MV-4-11 (cell line): ENCODE measurements at regions not wholly inside any gene's neighbourhood (a gene's known extent, or its start where the extent isn't known, plus 50 kb on each side); places are given as distances from the start of the nearest gene placed in this dataset.

ENCODE experiments used
- DNase-seq: peaks from one replicate; lab custom pipeline; 2025; lab: John Stamatoyannopoulos, UW

DNA sequence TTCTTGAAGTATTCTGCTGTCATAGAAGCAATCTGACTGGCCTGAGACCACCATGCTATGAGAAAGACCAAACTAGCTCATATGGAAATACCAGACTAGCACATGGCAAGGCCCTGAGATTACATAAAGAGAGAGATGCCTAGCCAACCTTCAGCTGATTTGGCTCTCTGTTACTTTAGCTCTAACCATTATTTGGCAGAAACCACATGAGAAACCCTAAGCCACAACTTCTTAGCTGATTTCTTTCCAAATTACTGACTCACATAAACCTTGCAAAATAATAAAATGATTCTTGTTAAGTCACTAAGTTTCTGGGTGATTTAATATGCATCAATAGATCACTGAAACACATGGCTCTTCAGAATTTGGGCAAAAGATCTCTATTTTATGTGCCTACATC is 295.0 kb upstream of the ZNF521 start:
- no peak for DNase-seq

DNA sequence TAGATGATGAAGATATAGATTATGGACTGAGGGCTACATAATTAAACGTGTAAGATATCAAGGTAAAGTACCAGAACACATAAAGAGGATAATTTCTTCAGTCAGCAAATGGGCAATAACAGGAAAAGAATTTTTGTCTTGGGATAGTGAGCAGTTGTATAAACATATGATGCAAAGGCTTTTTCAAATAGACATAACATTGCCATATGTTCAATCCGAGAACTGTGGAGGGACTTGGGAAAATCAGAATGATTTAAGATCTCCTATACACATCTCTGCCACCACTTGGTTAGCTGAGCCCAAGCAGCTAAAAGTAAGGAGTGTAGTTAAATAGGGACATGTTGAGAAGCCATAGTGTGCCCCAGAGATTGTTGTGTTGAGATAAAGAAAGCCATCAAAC is 287.6 kb upstream of the ZNF521 start:
- DNase-seq = no peak

DNA sequence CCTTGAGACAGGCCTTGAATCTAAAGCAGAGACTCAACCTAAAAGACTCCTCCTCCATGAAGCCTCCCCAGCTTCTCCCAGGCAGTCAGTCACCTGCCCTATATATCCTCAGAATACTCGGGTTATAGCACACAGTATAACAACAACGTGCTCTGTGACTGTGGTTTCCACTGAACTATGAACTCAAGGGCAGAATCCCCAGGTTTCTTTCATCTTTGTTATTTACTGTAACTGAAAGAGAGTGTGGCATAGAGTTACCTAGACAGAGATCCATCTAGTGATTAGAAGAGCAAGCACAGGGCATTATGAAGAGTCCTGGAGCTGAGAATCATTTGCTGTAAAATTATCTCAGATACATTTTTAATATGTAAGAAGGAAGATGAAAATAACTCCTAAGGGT is 281.6 kb upstream of the ZNF521 start:
- no peak for DNase-seq

DNA sequence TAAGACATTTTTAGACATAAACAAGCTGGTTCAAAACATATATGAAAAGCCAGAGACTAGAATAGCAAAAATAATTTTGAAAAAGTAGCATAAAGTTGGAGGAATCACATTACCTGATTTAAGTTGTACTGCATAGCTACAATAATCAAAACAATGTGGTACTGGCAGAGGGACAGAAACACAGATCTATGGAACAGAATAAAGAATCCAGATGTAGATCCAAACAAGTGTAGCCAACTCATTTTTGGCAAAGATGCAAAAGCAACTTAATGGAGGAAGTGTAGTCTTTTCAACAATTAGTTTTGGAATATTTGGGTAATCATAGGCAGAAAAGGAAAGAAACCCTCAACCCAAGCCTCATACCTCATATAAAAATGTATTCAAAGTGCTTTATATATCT is 278.7 kb upstream of the ZNF521 start:
- no peak for DNase-seq

DNA sequence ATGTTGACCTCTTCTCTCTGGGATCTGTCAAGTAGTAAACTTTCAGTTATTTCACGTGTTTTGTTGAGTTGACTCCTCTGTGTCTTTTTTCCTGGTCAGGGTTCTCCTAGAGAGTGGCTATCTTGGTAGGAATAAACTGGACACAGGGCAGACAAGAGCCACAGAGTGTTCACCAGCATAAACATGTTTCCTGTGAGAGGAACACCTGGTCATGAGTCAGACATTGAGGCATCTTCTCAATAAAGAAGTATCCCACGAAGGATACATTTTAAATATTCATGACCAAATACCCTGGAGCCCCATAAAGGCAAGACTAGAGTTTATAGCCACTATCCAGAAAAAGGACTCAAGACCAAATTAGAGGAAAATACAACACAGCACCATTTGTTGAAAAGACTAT is 269.7 kb upstream of the ZNF521 start:
- DNase-seq = no peak

DNA sequence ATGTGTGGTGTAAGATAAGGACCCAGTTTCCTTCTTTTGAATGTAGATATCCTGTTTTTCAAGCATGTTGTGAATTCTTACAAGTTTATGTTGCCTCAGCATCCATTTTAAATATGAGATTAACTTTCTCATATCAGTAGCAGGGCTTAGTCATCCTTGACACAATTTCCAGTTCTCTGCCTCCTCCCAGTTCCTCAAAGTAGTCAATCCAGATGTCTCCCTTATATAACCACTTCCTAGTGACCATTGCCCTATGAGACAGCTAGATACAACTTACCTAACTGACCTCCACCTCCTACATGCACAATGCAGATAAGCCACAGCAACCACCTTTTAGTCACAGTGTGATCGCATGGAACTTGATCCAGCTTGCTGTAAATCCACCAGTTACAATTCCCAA is 269.2 kb upstream of the ZNF521 start:
- peak; percentile 17 for DNase-seq

DNA sequence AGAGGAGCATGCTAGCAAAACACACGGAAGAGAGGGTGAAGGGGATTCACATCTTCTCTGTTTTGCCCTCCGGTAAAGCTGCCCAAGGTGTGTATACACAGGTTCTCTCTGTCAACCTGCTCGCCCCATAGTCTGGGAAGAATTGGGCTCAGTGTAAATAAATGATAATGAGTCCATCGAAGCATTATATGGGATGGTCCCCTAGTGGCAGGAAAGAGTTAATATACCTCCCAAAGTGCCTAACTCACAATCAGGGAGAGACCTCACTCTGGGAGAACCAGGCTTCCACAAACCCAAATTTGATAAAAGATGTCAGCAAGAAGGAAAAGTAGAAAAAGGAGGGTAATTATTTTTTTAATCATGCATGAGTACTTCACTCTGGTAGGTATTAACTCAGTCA is 262.2 kb upstream of the ZNF521 start:
- DNase-seq = no peak

DNA sequence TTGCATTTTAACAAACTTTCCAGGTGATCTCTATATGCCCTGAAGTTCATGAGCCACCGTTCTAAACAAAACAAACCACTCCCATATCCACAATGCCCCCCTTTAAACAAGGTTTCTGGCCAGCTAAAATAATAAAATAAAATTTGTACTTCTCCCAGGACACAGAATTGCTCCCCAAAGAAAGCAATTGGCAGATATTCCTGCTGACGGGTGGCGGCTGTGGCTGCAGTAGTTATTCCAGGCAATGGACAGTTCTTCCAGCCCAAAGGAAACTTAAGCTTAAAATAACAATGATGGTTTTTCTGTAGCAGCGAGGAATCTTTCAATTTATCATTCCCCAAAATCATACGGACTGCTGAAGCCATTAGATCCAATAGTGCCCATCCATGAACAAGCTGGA is 260.5 kb upstream of the ZNF521 start:
- no peak for DNase-seq

DNA sequence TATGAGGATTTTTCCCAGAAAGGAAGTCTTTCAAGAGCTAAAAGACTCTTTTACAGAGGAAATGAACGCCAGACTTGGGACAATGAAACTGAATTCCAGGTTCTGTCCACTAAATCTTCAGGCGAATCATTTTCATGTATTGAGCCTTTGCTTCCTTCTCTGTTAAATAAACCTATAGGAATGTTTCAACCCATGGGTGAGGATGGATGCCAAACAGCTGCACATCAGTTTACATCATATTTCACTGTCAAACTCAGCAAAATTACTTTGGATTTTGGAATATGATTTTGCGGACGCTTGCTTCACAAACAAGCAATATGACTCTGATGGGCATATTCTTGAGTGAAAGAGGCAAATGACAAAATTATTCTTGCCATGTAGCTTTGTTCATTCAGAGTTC is 256.1 kb upstream of the ZNF521 start:
- no peak for DNase-seq

DNA sequence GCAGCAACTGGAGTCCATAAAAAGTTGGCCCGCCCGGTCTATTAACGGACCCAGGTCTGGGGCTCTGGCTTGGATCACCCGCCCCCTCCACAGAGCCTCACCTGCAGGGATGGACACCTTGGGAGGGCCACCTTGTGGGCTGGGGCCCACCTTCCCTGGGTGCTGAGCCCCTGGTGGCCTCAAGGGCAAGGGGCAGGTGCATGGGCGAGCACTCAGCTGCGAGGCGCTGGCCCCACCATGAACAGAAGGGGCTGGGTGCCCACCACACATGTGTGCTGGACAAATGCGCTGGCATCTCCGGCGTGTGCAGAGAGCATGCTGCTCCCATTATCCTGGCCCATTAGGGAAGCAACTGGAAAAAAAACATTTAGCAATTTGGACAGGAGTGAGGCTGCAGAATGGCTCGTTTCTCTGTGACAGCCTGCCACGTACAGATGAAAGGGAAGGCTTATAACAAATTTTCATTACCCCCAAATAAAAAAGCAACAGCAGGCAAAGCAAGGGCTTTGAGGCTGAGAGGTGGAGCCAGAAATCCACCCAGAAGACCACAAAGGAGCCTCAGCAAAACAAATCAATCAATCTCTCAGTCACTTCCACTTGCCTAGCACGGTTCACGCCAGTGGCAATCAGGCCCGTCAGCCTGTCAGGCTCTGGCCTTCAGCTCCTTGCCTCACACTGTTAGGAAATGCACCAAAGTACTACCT is 253.1 kb upstream of the ZNF521 start:
- DNase-seq = no peak

DNA sequence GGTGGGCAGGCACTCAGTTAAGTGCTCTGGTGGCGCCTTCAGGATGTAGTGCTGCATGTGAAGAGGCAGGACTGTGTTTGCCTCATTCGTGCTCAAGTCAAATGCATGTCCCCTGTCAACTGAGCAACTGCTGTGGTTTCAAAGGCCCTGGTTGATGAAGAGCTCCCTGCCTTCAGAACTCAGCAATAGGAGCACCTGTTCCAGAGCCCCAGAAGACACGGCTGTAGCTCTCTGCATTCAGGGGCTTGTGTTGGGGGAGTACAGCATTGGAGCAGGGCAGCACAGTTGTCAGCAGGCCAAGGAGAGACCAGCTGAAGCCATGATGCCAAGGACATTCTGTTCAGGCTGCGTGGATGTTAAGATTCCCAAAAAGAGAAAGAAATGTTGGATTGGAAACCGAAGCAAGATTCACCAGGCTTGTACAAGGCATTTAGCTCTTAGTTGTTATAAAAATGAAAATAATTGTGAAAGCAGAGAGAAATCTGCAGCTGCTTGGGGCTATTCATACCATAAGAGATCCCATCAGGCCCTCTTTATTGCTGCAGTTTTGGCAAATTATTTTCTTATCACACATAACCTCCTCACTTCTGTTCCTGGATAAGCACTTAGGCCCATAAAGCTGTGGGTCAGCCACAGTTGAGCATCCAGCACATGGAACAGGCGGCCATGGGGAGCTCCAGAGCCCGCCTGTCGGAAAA is 252.4 kb upstream of the ZNF521 start:
- no peak for DNase-seq

DNA sequence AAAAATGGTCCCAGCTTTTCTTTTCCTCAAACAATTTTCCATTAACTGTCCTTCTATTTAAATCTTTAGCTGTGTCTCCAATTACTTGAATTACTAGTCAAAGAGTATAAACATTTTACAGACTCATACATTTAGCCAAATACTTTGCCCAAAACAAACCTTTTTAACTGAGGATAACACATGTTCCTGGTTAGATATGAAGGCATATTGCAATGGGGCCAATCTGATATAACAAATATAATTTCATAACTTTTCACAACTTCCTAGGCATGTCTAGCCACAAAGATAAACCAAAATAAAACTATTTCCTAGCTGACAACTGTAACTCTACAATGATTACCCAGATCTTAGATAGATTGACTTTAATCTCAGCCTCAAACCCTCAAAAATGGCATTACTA is 247.5 kb upstream of the ZNF521 start:
- no peak for DNase-seq

DNA sequence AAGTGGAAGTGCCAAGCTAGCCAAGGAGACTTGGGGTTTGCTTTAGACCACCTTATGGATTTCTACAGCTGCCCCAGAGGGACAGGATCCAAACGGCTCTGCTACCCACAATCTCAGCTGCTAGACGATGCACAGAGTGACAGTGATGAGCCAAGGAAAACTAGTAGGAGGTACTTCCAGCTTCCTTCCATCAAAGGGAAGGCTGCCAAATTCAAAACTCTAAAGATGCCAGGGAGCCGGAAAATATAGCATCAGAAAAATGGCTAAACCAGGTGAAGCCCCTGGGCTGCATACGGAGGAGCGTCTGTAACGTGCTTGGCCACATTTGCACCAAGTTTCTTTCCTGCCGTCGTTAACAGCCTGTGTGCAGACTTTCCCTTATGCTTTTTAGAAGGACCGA is 245.5 kb upstream of the ZNF521 start:
- no peak for DNase-seq

DNA sequence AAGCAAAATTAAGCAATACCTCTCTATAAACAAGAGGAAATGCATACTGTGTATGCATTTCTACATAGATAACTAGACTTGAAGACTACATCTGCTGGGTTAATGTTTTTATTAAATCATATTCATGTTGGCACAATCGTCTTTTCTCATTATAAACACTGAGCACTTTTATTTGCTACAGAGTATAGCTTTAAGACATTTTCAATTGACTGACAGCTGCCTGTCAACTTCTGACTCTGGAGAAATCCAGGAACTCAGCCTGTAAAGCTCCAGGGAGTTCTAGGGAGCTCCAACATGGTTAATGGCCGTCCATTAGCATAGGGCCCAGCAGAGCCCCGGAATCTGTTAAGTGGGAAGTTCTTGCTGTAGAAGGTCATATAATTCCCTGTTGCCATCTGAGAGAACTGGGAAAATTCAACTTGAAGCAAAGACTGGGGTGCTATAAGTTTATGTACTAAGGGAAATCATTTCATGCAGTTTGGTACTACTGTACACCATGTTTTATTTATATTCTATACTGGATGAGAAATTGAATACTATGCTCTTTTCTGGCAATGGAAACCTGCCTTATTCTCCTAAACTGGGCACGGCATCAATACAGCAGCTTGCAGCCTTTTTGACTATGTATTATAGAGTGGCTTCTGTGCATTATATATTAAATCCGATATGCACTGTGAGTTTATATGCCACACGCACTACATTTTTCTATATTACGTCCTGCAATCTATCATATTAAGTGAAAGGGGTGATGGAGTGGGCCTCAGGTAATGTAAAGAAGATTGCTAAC is 243.5 kb upstream of the ZNF521 start:
- no peak for DNase-seq

DNA sequence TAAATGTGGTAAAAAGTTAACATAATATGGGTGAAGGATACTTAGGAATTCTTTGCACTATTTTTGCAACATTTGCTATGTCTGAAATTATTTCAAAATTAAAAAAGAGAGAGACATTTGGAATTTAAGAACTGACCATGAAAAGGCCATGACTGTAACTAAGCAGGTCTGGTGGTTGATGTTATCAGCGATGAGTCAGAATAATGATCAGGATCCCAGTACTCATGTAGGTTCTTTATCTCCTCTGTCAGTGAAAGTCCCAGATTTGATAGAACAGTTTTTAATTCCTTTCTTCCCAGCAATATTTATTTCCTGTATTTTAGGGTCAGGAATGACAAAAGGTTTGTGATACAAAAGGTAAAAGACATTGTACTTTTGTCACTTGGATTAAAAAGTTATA is 242.4 kb upstream of the ZNF521 start:
- DNase-seq = no peak

DNA sequence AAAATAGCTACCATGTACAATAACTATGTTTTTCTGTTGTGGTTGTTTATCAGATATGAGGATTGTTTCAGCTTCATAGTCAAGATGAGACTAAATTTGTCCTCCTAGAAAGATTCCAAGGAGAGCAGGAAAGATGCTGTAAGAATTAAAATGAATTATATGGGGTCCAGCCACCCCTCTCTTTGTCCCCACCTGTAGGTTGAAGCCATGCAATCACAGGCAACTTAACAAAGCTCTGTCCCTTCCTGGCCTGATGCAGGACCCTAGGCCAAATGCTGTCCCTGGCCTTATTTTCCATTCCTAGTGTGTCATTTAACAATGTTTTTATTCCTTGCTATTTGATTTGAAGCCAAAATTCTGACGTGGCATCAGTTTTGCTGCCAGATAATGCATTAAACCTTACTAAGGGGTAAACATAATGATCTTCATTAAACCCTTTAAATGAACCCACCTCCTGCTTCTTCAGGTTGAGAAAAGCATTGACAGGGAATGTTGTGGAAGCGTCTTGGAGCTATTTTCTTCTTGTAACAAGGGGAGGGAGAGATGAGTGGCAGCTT is 240.9 kb upstream of the ZNF521 start:
- DNase-seq = no peak

DNA sequence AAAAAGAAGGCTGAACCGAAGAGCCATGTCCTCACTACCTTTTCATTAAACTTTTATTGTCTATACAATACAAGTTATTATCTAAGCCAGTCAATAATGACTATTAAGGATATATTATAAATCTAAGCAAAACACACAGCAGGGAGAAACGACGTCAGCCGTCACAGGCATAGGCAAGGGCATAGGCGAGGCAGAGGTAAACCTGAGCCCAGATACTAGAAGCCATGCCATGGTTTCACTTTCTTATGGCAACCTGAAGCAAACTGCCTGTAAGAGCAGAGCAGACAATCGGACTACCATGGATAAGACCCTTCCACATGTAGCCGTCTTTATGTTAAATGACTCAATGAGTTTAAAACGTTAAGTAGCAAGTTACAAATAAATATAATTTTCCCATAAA is 238.5 kb upstream of the ZNF521 start:
- no peak for DNase-seq

DNA sequence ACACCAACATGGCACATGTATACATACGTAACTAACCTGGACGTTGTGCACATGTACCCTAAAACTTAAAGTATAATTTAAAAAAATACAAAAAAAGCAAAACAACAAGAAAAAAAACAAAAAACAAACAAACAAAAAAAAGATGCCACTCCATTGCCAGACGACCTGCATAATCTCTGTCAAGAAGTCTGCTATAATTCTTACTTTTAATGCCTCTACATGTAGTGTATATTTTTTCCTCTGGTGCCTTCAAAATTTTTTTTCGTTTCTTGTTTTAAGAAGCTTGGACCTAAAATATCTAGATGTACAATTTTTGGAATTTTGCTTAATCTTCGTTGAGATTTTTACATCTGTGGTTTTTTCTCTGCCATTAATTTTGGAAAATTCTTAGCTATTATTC is 235.6 kb upstream of the ZNF521 start:
- no peak for DNase-seq

DNA sequence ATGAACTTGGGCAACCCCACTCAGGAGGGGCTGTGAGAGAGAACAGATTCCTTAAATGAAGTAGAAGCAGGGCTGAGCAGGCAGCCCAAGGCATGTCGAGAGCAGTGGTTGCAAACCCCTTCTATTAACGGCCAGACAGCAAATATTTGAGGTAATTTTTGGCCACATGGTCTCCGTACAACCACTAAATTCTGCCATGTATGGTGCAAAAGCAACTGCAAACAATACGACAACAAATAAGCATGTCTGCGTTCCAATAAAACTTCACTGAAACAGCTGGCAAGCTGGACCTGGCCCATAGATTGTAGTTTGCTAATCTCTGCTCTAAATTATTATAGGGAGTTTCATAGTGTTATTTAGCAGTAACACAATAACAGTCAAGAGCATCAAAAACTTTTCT is 217.0 kb upstream of the ZNF521 start:
- no peak for DNase-seq

DNA sequence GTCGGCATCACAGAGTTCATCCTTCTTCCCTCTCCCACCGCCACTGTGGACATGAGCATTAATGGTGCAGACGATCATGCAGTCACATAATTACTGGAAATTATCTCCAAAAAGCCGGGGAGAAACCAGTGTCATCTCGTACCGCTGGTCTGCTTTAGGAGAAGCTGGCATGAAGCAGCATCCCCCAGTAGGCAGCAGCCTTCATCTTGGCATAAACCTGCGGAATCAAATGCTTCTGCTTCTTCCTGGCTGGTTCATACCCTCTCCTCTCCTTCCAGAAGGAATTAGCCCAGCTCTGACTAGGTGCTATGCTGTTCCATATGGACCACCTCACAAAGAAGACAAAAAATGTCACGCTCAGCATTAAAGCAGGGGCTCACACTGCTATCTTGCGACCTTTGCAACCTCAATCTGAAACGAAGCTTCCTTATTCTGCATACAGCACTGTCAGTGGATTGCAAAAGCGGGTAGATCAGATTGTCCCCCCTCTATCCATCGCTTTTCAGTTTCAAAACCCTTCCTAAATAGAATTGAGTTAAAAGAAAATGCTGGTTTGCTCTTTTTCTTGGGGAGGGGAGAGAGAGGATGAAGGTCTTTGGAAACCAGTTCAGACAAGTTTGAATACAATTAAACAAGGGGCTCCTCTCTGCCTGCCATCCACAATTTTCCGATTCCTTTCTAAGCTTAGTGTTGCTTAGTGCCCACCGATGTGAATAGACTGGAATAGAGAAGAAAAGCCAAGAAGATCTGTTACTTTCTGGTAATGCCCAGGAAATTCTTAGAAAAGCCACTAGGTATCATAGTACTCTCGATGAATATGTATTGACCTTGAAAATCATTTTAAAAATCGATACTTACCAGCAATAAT is 212.1 kb upstream of the ZNF521 start:
- no peak for DNase-seq

DNA sequence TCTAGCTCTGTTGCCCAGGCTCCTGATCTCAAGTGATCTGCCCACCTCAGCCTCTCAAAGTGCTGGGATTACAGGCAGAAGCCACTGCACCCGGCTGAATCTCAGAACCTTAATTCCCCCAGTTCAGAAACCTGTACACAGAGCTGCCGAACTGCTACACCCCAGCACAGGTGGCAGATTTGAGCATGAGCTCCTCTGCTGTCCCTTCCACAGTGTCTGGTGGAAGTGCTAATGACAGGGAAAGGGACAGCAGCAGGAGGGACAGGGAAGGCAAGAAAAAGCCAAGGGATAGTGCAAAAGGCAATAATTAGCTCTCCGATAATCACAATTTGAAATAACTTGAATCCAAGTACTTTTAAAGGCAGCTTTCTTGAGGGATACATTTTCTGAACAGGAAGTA is 211.4 kb upstream of the ZNF521 start:
- no peak for DNase-seq

DNA sequence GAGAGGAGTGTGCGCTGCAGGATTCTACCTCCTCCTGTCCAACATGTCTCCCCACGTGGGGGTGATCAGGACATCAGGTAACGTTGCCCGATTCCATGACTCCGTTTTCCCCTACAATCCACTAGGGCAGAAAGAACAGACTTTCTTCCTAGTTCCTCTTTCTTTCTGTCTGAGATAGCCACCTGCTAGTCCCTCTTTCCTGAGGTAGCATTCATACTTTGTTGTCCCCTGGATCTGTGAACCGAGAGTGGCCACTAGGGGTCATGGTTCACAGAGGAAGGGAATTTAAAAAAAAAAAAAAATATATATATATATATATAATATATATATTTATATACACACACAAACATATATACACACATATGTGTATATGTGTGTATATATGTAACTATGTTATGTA is 210.0 kb upstream of the ZNF521 start:
- DNase-seq = peak; percentile 3
